ENCODE measurements at regions not wholly inside any gene's neighbourhood (a gene's known extent, or its start where the extent isn't known, plus 50 kb on each side); places are given as distances from the start of the nearest gene placed in this dataset.

DNA sequence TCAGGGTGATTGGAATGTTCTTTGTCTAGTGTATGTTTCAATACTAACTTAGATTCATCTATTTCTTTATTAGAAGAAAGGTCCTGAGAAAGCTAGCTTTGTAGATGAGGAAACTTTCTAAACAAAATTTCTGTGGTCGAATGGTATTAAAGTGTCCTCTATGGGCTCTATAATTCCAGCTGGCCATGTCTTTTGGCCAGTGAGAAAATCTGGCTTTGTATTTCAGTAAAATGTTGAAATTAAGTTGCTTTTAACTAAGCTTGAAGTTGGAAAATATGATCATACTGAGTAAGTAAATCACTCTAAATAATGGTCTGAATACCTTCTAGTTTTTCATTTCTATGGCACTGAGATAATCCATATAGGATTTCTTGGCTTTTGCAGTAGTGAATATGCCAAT is 148.8 kb downstream of the RDH14 start:
- TF ChIP-seq, protein P1, sequence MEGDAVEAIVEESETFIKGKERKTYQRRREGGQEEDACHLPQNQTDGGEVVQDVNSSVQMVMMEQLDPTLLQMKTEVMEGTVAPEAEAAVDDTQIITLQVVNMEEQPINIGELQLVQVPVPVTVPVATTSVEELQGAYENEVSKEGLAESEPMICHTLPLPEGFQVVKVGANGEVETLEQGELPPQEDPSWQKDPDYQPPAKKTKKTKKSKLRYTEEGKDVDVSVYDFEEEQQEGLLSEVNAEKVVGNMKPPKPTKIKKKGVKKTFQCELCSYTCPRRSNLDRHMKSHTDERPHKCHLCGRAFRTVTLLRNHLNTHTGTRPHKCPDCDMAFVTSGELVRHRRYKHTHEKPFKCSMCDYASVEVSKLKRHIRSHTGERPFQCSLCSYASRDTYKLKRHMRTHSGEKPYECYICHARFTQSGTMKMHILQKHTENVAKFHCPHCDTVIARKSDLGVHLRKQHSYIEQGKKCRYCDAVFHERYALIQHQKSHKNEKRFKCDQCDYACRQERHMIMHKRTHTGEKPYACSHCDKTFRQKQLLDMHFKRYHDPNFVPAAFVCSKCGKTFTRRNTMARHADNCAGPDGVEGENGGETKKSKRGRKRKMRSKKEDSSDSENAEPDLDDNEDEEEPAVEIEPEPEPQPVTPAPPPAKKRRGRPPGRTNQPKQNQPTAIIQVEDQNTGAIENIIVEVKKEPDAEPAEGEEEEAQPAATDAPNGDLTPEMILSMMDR (IDR thresholded peaks at IDR 0.05), result no peak
- TF ChIP-seq POLR2AphosphoS5 (IDR thresholded peaks at IDR 0.05) (no peak), EP300 (IDR thresholded peaks at IDR 0.05) (no peak), POLR2A (IDR thresholded peaks at IDR 0.05) (no peak)

All from suprapubic skin (tissue), 4 donors.